Smooth muscle cell (in vitro differentiated cells): ENCODE measurements at regions not wholly inside any gene's neighbourhood (a gene's known extent, or its start where the extent isn't known, plus 50 kb on each side); places are given as distances from the start of the nearest gene placed in this dataset.
A peak's percentile ranks its signal among the peaks of the same experiment; 100 is the strongest.

Source experiments
- DNase-seq: peaks from one replicate; lab custom pipeline; 2025; ENCODE audit not compliant: unreplicated experiment; lab: John Stamatoyannopoulos, UW
- H2AFZ ChIP-seq: fragments of 200-600 bp; sonication (generic); 2 replicates; pipeline ENCODE4 v1.6.0; 2016; ENCODE audit warnings: antibody characterized with exemption, low read depth, mild to moderate bottlenecking
- H3F3A ChIP-seq: fragments of 200-600 bp; sonication (generic); 2 replicates; pipeline ENCODE4 v1.6.0; 2017; ENCODE audit warnings: antibody characterized with exemption, low read depth
- H3K27ac ChIP-seq: fragments of 200-600 bp; sonication (generic); 2 replicates; pipeline ENCODE4 v1.5.1; 2016; ENCODE audit warnings: low read depth, mild to moderate bottlenecking
- H3K27me3 ChIP-seq: fragments of 200-600 bp; sonication (generic); 2 replicates; pipeline ENCODE4 v1.6.1; 2016; ENCODE audit warnings: low read depth, mild to moderate bottlenecking
- H3K36me3 ChIP-seq: fragments of 200-600 bp; sonication (generic); 2 replicates; pipeline ENCODE4 v1.5.1; 2016; ENCODE audit warnings: low read depth
- H3K4me1 ChIP-seq: fragments of 200-600 bp; sonication (generic); 2 replicates; pipeline ENCODE4 v1.5.1; 2016; ENCODE audit warnings: low read depth
- H3K4me2 ChIP-seq: fragments of 200-600 bp; sonication (generic); 2 replicates; pipeline ENCODE4 v1.6.0; 2016; ENCODE audit warnings: mild to moderate bottlenecking
- H3K4me3 ChIP-seq: fragments of 200-600 bp; sonication (generic); 2 replicates; pipeline ENCODE4 v1.5.1; 2016; ENCODE audit warnings: mild to moderate bottlenecking
- H3K79me2 ChIP-seq: fragments of 200-600 bp; sonication (generic); 2 replicates; pipeline ENCODE4 v1.6.0; 2016; ENCODE audit warnings: low read depth, mild to moderate bottlenecking
- H3K9ac ChIP-seq: fragments of 200-600 bp; sonication (generic); 2 replicates; pipeline ENCODE4 v1.6.0; 2016; ENCODE audit warnings: low read depth
- H3K9me3 ChIP-seq: fragments of 200-600 bp; sonication (generic); replicated peaks from 2 replicates; pipeline ENCODE4 v1.5.1; 2016; ENCODE audit warnings: low read depth
- H4K20me1 ChIP-seq: fragments of 200-600 bp; sonication (generic); 2 replicates; pipeline ENCODE4 v1.6.0; 2016; ENCODE audit warnings: low read depth
- WGBS: methylation state at CpG from one replicate; pipeline ENCODE4 v1.1.7; 2016; ENCODE audit warnings: low lambda C conversion rate; 5-methylcytosine and 5-hydroxymethylcytosine counted together
- TF ChIP-seq, protein P1 (sequence below): fragments of 200-600 bp; sonication (generic); IDR thresholded peaks from 2 replicates; pipeline ENCODE4 v1.5.1; 2017; ENCODE audit warnings: borderline replicate concordance, mild to moderate bottlenecking, antibody characterized with exemption; ENCODE audit not compliant: insufficient read depth, poor library complexity, severe bottlenecking

- Histone ChIP-seq H3K9ac (no peak overlapping the region), H3K9me3 (no peaks in the 10 kb centered on the region), H3K4me3 (no peak overlapping the region), H3K27me3 (no peaks in the 10 kb centered on the region), H2AFZ (no peak overlapping the region), H3F3A (no peaks in the 10 kb centered on the region), H3K36me3 (no peaks in the 10 kb centered on the region), H3K27ac (peak overlapping the region; percentile 39), H3K4me2 (peak overlapping the region; percentile 27), H3K4me1 (no peaks in the 10 kb centered on the region), H3K79me2 (no peaks in the 10 kb centered on the region), H4K20me1 (no peaks in the 10 kb centered on the region)
- TF ChIP-seq, protein P1, sequence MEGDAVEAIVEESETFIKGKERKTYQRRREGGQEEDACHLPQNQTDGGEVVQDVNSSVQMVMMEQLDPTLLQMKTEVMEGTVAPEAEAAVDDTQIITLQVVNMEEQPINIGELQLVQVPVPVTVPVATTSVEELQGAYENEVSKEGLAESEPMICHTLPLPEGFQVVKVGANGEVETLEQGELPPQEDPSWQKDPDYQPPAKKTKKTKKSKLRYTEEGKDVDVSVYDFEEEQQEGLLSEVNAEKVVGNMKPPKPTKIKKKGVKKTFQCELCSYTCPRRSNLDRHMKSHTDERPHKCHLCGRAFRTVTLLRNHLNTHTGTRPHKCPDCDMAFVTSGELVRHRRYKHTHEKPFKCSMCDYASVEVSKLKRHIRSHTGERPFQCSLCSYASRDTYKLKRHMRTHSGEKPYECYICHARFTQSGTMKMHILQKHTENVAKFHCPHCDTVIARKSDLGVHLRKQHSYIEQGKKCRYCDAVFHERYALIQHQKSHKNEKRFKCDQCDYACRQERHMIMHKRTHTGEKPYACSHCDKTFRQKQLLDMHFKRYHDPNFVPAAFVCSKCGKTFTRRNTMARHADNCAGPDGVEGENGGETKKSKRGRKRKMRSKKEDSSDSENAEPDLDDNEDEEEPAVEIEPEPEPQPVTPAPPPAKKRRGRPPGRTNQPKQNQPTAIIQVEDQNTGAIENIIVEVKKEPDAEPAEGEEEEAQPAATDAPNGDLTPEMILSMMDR: no peak
- no peak for DNase-seq
- WGBS: 33% methylated on average over 1 of the region's 1 CpG
Observed at GRCh38 chr10:81027223-81027622, 489.5 kb downstream of the SH2D4B start.

DNA sequence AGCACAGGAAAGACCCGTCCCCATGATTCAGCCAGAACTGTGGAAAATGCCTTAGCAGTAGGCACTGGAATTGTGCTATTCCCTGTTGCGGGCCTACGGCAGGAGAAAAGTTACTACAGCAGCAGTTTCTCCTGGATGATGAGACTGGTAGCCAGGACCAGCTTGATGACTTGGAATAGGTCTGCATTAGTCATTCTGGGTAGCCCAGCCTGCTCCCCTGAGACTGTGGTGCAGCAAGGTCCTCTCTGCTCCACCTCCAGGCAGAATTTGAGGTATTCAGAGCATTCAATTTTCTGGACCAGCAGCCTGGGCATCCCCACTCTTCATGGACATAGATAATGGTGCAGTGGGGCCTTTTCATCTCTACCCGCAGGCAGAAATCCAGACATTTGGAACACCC, 490.0 kb downstream of the SH2D4B start:
- Histone ChIP-seq H3K36me3 (no peaks in the 10 kb centered on the region), H3K9ac (no peak overlapping the region), H2AFZ (no peak overlapping the region), H3K9me3 (no peaks in the 10 kb centered on the region), H4K20me1 (no peaks in the 10 kb centered on the region), H3K4me2 (no peak overlapping the region), H3K27me3 (no peaks in the 10 kb centered on the region), H3K4me3 (no peak overlapping the region), H3K4me1 (no peaks in the 10 kb centered on the region), H3F3A (no peaks in the 10 kb centered on the region), H3K27ac (peak overlapping the region; percentile 39), H3K79me2 (no peaks in the 10 kb centered on the region)
- WGBS: 96% methylated on average over 4 of the region's 4 CpGs
- TF ChIP-seq, protein P1: no peak
- no peak for DNase-seq

- WGBS: 86% methylated on average over 1 of the region's 1 CpG
- Histone ChIP-seq H2AFZ (no peak overlapping the region), H4K20me1 (no peaks in the 10 kb centered on the region), H3K4me3 (no peak overlapping the region), H3F3A (no peaks in the 10 kb centered on the region), H3K27me3 (no peaks in the 10 kb centered on the region), H3K4me2 (no peak overlapping the region), H3K36me3 (no peaks in the 10 kb centered on the region), H3K9me3 (peaks cover under 1% of the 10 kb centered on the region), H3K79me2 (no peaks in the 10 kb centered on the region), H3K4me1 (no peaks in the 10 kb centered on the region), H3K27ac (no peak overlapping the region), H3K9ac (no peak overlapping the region)
- DNase-seq: no peak
- TF ChIP-seq, protein P1: no peak
Observed at GRCh38 chr10:81031774-81032173, 494.1 kb downstream of the SH2D4B start.

DNA sequence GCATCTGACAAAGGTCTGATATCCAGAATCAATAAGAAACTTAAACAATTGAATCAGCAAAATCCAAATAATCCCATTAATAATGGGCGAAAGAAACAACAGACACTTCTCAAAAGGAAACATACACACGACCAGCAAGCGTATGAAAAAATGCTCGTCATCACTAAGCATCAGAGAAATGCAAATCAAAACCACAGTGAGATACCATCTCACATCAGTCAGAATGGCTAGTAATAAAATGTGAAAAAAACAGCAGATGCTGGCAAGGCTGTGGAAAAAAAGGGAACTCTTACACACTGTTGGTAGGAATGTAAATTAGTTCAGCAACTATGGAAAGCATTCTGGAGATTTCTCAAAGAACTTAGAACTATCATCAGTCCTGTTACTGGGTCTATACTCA, 496.7 kb downstream of the SH2D4B start:
- H3F3A ChIP-seq: no peaks in the 10 kb centered on the region
- H3K4me3 ChIP-seq: no peak overlapping the region
- no peak overlapping the region for H3K4me2 ChIP-seq
- no peaks in the 10 kb centered on the region for H4K20me1 ChIP-seq
- WGBS: 55% methylated on average over 4 of the region's 4 CpGs
- H3K9ac ChIP-seq: no peak overlapping the region
- H3K4me1 ChIP-seq: no peaks in the 10 kb centered on the region
- H2AFZ ChIP-seq: no peak overlapping the region
- TF ChIP-seq, protein P1: no peak
- H3K36me3 ChIP-seq: no peaks in the 10 kb centered on the region
- no peaks in the 10 kb centered on the region for H3K79me2 ChIP-seq
- H3K27me3 ChIP-seq: no peaks in the 10 kb centered on the region
- DNase-seq: no peak
- no peak overlapping the region for H3K27ac ChIP-seq
- H3K9me3 ChIP-seq: peaks cover 13% of the 10 kb centered on the region
